ENCODE measurements at regions not wholly inside any gene's neighbourhood (a gene's known extent, or its start where the extent isn't known, plus 50 kb on each side); places are given as distances from the start of the nearest gene placed in this dataset.

DNA sequence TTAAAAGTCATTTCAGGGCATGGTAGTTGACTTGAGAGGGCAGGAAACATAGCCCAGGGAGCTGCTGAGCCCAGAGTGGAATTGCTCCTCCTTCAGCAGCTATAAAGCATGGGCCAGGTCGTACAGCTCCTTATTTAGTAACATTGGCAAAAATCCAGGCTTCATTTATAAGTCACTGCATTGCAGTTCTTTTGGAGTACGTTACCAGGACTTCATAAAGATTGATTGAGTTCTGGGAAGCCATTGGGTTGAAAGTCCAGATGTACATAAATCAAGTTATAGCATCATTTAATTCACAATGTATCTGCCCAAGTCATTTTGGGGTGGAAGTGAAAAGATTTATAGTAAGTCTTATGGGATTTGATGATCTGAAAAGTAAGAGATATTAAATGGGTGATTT lies 53.0 kb upstream of the ANKEF1 start:
- no peak for DNase-seq (ENCODE audit: low spot score)

DNA sequence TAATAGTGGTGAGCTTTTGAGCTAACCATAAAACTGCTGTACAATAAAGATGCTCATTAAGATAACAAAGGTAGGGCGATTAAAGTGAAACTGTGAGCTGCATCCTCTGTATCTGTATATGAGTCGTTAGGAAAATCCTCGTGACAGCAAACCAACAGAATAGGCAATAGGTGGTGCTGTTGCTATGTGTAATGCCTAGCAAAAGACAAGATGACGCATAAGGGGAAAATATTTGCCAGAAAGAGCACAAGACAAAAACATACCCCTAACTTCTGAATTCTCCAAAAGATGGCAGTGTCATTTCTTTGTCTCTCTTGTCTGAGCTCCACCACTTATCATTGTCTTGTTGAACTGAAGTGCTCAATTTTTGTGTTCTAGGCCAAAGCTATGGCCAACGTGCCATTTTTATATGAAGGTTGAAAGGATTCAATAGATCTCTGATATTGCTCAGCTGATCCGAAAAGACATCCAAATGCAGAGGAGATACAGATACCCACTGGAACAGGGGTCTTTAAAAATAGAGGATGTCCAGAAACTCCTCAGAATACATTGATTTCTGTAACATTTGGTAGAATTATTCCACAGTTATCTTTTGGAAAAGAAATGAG lies 56.3 kb upstream of the ANKEF1 start:
- DNase-seq (ENCODE audit: low spot score), result peak; percentile 97

DNA sequence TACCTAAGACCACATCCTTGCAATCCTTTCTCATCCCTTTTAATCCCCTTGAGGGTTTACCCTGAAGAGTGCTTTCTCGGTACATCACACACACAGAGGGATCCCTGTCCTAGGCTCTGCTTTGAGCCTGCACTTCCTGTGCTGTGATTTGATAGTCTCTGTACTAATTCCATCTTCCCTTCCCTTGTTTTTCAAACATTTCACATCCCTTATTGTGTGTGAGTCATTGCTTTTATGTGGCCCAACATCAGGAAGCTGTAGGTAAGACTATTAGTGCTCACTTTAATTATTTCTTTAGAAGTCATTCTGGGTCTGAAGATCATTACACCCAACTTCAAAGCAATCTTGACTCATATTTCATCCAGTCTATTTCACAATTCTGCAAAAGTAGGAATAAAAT lies 57.2 kb upstream of the ANKEF1 start:
- DNase-seq (ENCODE audit: low spot score), result peak; percentile 99

DNA sequence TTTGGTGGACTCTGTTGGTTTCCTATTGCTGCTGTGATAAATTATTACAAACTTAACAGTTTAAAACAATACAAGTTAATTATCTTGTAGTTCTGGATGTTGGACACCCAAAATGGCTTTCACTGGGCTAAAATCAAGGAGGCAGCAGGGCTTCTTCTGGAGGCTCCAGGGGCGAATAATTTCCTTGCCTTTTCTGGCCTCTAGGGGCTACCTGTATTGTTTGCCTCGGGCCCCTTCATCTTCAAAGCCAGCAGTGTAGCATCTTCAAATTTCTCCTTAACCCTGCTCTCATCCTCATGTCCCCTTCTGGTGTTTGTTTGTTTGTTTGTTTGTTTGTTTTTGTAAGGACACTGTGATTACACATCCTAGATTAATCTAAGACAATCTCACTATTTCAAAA lies 60.5 kb upstream of the ANKEF1 start:
- DNase-seq (ENCODE audit: low spot score), result no peak

DNA sequence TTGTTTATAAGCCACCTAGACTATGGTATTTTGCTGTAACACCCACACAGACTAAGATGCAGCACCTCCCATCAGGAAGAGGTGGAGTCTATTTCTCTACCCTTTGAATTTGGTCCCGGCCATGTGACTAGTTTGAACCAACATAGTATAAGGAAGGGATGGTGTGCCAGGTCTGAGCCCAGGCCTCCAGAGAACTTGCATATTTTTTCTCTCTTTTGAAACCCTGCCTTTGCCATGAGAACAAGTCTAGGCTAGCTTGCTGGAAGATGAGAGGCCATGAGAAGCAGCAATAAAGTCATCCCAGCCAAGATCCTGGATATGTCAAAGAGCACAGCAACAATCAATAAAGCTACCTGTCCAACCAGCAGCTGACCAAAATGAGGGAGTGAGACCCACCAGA lies 63.0 kb upstream of the ANKEF1 start:
- no peak for DNase-seq (ENCODE audit: low spot score)

DNA sequence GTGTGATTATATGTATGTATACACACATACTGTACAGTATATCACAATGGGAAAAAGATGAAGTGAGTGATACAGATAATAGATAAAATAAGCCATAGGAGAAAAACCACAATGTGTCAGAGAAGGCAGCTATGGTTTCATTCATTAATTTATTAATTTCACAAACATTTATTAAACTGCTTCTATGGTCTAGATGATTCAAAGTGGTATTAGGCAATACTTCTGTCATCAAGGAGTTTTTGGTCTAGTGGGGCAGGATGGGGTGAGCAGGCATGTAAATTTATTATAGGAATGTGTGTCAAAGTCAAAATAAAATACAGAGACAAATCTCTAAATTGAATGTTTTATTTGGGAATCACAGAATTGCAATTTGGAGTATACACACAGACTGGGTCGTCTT lies 65.2 kb upstream of the ANKEF1 start:
- no peak for DNase-seq (ENCODE audit: low spot score)

DNA sequence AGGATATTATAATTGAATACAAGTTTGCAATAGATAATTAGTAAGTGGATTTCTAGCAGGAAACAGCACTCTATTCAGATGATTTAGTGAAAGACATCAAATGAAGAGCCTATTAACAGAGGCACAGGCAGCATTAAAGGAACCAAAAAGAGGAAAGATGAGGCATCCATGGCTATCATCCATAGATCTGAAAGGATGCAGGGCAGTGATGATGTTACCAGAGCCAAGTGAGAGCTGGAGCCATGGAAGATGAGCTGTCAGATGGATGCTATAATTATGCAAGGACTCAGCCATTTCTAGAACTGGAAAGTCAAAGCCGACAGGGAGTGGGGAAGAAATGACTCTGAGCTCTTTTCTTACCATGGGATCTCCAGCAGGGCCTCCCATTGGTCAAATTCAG lies 66.8 kb upstream of the ANKEF1 start:
- DNase-seq (ENCODE audit: low spot score), result no peak

DNA sequence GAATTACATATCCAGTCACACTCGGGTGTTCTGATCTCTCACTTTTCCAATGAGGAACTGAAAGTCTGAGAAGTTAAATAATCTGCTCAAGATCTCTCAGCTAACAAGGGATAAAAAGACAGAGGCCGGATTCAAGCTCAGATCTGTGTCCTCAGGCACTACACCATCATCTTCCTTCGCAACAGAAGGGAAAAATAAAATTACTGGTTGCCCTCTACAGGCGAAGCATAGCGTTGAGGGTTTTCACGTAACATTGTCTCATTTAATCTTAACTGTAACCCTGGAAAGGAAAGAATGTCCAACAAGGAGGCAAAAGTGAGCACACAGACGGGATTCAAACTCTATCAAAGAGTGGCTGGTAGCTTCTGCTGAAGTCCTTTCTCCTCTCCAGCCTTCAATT lies 67.8 kb upstream of the ANKEF1 start:
- no peak for DNase-seq (ENCODE audit: low spot score)

DNA sequence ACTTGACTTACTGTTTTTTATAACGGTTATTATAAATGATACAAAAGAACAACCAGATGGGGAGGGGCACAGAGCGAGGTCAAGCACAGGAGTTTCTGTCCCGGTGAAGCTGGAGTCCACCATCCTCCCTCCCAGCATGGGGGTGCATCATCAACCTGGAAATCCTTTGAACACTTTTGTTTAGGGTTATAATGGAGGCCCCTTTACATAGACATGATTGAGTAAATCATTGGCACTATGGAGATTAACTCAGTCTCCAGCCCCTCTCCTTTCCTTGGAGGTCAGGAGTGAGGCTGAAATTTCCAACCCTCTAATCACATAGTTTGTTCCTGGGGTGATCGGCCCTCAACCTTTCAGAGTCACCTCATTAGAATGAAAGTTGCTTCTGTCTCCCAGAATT lies 71.8 kb upstream of the ANKEF1 start:
- DNase-seq (ENCODE audit: low spot score), result no peak

DNA sequence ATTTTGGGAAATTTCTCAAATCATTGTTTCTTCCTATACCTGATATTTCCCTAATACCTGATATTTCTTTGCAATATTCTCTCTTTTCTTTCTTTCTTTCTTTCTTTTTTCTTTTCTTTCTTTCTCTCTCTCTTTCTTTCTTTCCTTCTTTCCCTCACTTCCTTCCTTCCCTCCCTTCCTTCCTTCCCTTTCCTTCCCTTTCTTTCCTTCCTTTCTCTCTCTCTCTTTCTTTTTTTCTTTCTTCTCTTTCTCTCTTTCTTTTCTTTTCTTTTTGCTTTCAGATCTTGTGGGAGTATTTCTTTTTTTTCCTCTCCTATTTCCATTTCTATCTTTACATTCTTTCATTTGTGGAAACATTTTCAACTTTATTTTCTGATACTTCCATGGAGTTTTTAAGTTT lies 76.1 kb upstream of the ANKEF1 start:
- DNase-seq (ENCODE audit: low spot score), result no peak

DNA sequence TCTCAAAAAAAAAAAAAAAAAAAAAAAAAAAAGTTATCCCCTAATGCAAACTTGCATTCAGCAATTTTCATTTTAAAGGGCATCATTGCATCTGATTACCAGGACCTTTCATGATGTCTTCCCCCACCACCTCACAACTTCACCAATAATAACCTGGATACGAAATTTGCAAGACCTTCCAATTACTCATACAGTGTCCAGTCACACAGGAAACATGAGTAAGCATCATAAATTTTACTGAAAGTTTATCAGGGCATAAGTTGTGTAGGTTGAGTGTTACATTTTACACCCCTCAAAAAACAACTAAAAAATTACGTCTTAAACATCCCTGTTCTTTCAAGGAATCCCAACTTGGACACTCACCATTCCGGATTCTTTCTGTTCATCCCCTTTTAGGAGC lies 79.1 kb upstream of the ANKEF1 start:
- no peak for DNase-seq (ENCODE audit: low spot score)

DNA sequence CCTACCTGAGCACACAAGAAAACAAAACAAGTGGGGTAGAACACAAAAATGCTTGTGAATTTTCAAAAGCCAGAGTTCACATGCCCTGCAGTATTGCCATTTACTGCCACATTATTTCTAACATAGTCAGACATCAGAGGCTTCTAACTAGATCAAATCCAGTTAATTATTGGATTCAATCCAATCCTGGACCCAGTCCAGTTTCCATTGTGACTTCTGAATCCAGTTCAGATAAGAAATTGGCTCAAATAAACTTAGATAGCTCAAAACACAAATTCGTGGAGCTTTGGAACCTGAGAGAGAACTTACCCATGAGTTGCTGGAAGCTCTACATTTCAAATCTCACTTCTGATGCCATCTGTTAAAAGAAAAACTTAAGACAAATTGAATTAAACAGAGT lies 85.2 kb upstream of the ANKEF1 start:
- DNase-seq (ENCODE audit: low spot score), result no peak

DNA sequence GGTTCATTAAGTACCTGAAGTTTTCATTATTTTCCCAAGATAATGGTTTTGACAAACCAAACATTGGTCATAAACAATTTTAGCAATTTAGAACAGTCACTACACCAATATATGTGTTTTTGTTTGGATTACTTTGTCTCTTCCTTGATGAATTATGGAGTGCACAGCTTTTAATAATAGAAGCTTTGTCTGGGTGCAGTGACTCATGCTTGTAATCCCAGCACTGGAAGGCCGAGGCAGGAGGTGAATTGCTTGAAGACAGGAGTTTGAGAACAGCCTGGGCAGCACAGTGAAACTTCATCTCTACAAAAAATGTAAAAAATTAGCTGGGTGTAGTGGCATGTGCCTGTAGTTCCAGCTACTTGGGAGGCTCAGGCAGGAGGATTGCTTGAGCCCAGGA lies 89.4 kb upstream of the ANKEF1 start:
- peak; percentile 42 for DNase-seq (ENCODE audit: low spot score)

DNA sequence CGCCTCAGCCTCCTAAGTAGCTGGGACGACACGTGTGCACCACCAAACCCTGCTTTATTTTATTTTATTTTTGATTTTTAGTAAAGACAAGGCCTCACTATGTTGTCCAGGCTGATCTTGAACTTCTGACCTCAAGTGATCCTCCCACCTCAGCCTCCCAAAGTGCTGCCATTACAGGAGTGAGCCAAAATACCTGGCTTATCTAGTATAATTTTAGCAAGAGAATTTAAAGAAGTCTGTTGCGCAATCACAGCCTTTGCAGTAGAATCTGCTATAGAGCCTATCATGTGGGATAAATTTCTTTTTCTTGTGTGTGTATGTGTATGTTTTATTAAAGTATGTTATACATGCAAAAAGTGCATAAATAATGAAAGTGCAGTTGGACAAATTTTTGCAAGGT lies 92.1 kb upstream of the ANKEF1 start:
- DNase-seq (ENCODE audit: low spot score), result no peak

DNA sequence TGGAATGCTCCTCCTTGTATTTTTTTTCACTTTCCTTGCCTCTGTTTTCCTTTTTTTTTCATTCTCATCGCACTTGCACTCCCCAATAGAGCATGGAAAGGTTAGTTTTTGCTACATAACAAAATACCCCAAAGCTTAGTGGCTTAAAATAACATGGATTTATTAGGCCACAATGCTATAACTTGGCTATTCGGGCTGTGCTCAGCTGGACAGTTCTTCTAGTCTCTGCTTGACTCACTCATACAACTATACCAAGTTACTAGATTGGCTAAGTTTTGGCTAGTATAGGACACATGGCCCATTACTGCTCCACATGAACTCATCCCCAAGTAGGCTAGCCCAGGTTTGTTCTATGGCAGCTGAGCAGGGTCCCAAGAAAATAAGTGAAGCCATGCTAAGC lies 94.5 kb upstream of the ANKEF1 start:
- DNase-seq (ENCODE audit: low spot score), result no peak

DNA sequence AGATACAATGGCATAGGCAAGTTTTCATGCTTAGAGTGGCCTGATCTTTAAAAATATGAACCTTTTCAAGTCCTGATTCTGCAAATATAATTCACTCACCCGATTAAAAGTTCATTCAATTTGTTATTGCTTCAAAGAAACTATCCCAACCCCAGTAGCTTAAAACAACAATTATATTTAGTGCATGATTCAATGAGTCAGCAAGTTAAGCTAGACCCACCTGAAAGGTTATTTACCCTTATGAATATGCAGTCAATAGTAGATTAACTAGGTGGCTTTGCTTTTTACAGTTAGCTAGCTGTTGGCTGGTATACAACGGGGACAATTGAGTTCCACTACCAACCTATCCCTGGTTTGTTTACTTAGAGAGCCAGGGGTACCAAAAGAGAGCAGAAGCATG lies 95.6 kb upstream of the ANKEF1 start:
- no peak for DNase-seq (ENCODE audit: low spot score)

DNA sequence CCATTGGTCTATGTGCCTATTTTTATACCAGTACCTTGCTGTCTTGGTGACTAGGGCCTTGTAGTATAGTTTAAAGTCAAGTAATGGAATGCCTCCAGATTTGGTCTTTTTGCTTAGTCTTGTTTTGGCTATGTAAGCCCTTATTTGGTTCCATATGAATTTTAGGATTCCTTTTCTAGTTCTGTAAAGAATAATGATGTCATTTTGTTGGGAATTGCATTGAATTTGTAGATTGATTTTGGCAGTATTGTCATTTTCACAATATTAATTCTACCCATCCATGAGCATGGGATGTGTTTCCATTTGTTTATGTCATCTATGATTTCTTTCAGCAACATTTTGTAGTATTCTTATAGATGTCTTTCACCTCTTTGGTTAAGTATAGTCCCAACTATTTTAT lies 96.4 kb upstream of the PAK5 start:
- DNase-seq (ENCODE audit: low spot score), result no peak

DNA sequence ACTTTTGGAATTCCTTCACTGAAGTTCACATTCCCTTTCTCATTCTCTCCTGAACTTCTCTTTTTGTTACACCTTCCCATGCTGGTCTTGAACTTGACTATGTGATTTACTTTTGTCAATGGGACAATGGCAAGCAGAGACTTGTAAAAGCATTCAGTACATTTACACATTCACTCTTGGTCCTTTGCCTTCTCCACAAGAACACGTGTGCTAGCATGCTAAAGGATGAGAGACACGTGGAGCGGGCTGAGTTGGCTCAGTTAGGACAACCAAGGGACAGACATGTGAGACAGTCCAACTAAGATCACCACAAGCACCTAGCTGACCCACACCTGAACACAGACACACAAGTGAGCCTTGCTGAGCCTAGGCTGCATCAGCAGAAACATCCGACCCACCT lies 91.3 kb upstream of the PAK5 start:
- no peak for DNase-seq (ENCODE audit: low spot score)

DNA sequence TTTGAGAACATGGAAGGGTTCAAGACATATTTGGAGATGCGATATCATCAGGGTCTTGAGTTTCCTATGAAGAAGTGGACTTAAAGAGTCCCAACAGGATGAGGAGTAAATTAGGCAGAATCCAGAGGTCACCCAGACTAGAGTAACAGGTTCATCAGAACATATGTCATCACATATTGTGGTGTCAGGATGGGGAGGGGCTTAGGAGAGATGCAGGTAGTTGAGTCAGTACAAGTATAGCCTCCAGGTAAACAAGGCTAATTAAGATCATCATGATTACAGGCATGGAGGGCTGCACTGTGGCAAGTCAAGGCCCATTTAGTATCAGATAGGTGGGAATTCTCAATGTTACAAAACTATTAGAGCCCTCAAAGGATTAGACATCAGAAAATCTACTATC lies 90.1 kb upstream of the PAK5 start:
- no peak for DNase-seq (ENCODE audit: low spot score)

DNA sequence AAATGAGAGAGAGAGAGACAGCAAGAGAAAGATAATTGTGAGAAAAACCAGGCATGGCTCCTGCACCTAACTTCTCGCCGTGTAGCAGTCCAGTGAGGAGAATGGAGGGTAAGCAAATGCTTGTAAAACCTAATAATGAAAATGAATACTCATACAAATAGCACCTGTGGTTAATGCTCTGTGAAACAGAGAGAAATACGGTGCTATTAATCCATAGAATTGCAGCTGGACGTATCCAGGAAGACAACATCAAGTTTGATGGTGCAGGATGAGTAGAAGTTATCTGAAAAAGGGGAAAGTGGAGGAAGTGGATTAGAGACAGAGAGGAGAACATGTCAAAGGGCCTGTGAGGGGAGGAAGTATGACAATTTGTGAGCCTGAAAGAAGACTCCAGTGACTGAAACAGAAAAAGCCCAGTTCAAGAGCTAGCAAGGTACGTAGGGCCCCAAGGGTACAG lies 89.4 kb upstream of the PAK5 start:
- DNase-seq (ENCODE audit: low spot score), result no peak

DNA sequence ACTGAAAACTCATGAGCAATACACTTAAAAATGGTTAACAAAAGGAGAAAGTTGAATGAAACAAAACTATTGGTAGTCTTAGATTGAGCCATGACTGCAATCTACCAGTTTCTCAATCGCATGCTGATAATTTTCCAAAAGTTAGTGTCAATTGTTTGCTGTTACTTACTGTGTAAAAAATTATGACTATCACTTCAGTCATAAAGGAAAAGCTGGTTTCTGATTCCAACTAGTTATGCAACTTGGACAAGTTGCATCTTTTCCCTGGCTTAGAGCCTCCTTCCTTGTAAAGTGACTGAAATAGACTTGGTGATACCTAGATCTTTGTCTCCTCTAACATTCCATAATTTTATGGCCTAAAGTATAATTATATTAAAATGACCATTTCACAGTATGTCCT lies 88.3 kb upstream of the PAK5 start:
- DNase-seq (ENCODE audit: low spot score), result no peak

DNA sequence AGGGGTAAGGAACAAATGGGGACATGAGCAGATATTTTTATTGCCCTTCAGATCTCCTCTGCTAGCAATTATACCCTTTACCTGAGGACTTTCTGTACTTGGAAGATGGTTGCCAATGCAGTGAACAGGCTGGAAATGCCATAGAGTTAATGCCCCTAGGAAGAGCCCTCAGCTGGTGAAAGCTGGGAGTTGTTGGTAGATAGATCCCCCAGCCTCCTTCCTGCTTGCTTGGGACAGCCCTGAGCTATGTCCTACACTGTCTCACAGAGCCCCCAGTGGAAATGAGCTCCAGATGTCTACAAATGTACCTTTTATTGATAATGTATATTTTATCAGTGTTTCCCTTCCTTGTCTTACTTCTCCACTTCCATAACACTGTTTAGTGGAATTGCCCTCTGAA lies 87.6 kb upstream of the PAK5 start:
- no peak for DNase-seq (ENCODE audit: low spot score)

DNA sequence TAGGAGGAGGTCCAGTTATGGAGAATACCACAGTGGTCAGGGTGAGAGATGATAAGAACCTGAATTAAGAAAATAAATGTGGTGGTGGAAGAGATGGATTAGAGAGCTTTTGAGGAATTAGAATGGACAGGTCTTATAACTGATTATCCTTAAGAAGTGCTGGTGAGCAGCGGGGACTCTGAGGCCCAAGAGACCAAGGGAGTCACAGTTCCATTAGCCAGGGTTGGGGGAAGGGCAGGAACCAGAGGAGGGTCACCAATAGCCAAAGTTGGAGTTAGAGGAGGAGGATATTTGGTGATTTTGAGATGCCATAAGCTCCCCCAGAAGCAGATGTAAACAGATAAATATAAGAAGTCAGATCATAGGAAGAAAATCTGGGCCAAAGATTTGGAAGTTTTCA lies 87.1 kb upstream of the PAK5 start:
- no peak for DNase-seq (ENCODE audit: low spot score)

DNA sequence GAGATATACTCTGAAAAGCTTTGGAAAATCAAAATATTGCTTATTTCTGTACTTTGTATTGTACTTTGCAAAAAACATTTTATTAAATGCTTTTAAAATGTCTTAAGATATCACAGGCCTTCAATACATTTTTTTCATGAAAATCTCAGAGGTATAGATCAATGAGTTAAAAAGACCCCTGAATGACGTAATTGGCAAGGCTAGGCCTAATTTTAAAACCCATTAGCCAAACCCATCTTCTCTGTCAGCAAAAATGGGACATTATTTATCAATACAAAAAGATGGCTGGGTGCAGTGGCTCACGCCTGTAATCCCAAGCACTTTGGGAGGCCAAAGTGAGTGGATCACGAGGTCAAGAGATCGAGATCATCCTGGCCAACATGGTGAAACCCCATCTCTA lies 84.8 kb upstream of the PAK5 start:
- DNase-seq (ENCODE audit: low spot score), result no peak

DNA sequence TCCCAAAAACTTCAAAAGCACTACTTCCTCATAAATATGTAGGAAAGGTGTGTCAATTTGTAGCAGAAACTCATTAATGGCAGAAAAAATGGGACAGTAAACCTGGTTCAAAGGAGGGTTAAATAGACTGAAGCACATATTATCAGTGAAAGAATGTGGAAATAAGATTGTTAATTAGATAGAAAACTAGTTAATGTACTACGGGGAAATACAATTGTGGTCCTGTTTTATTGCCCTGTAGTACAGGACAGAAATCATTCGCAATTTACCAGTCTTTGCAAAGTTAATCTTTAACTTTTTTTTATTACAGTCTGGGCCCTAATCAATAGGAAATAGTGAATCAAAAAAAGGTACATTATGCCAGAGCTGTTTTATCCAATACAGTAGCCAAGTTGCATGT lies 82.0 kb upstream of the PAK5 start:
- DNase-seq (ENCODE audit: low spot score), result no peak
